GM20000 (cell line): ENCODE measurements at regions not wholly inside any gene's neighbourhood (a gene's known extent, or its start where the extent isn't known, plus 50 kb on each side); places are given as distances from the start of the nearest gene placed in this dataset.
"Not testable (repeated sequence)": the region's sequence is repeated elsewhere in the genome, so short reads cannot be mapped to it uniquely, and the experiment has no call there.

ENCODE experiments used
- DNase-seq: peaks from one replicate; pipeline ENCODE4 v3.0.0; 2012; ENCODE audit warnings: low spot score
- CTCF ChIP-seq: IDR thresholded peaks from 2 replicates; pipeline ENCODE4 v1.5.1; 2012; ENCODE audit warnings: mild to moderate bottlenecking, control low read depth; ENCODE audit errors: extremely low read depth, missing control alignments

DNA sequence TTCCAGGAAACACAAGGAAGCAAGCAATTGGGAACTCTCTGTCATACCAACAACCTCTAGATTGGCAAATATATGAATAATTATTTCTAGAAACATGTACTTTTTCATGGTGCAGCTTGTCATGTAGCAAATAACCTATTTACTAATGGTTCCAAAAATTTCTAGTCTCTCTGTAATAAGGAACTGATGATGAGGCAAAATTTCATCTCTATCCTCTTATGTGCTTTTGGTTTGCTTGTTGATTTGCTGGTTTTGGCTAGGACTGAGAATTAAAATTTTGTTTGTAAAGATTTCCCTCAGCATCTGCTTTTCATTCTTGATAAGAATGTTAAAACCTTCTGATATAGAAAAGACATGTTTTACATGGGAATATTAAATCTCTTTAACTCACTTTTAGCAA is 123.2 kb upstream of the UFM1 start:
- TF ChIP-seq CTCF: no peak

GRCh38 chr13:38223089-38223488 is 126.6 kb upstream of the UFM1 start:
- DNase-seq: no peak
- TF ChIP-seq CTCF: no peak

More for the DNA sequence above, 123.2 kb upstream of the UFM1 start:
- no peak for DNase-seq

DNA sequence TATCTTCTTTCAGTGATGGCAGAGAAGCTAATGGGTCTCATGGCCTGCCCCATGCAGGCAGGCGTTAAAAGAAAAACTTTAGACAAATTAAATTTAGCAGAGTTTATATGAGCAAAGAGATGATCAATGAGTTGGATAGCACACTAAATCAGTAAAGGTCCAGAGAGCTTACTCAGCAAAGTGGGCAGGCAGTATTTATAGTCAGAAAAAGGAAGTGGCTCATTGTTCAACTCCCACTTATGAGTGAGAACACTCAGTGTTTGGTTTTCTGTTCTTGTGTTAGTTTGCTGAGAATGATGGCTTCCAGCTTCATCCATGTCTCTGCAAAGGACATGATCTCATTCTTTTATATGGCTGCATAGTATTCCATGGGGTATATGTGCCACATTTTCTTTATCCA is 128.5 kb upstream of the UFM1 start:
- not testable (repeated sequence) for DNase-seq

GRCh38 chr13:38216181-38216580 is 133.5 kb upstream of the UFM1 start:
- TF ChIP-seq CTCF: no peak
- no peak for DNase-seq

DNA sequence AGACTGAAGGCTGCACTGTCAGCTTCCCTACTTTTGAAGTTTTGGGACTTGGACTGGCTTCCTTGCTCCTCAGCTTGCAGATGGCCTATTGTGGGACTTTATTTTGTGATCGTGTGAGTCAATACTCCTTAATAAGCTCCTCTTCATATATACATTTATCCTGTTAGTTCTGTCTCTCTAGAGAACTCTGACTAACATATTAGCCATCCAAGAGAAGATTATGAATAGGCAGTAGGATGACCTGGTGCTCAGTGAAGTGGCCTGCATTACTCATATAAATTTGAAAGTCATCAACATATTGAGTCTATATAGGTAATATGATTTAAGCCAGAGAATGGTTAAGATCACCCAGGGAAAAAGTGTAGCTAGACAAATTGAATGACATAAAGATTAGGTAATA is 136.3 kb upstream of the UFM1 start:
- DNase-seq: no peak
- no peak for TF ChIP-seq CTCF

DNA sequence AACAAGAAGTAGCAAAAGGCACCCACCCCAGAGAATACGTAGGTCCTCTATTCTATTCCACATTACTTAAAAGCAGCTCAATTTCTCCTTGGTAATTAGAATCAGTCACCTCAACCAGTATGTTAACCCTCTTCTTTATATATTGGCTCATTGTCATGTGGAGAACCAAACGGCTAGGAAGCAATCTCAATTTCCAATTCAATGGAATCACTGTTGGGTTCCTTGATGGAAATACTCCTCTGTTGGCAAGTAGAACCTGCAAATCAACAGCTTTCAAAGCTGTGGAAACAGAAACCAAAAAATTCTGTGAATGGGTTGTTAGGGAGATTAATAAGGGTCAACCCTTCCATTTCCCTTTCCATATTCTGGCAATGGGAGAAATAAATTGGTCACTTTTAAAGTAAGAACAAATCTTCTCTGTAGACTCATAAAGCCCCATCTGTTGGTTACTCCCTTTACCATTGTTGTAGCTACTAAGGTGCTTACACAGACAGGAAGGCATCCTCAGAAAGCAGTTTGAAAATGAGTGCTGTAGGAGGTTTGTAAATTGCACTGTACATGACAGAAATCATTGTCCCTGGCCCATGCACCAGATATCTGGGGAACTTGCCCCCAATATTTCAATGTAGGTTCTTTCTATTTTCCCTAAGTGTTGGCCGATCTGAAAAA is 138.6 kb upstream of the UFM1 start:
- TF ChIP-seq CTCF: no peak

GRCh38 chr13:38204556-38204955 is 145.1 kb upstream of the UFM1 start:
- DNase-seq: no peak
- TF ChIP-seq CTCF: no peak

More for the DNA sequence above, 138.6 kb upstream of the UFM1 start:
- DNase-seq: no peak

DNA sequence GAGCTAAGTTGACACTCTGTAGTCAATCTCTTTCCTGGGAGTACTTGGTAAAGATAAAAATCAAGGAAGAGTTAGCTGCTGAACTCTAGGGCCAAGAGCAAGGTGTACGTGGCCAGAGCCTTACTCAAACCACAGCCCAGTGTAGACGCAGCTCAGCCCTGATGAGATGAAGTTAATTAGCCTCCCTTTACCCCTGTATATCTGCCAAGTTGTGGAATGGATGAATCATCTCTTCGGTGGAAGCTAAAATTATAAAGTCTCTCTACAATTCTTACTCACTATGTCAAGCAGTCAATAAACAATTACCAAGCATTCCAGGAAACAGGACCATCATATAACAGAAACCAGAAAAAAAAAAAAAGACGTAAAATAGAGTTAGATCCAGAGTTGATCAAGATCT is 146.9 kb upstream of the UFM1 start:
- DNase-seq: no peak
- TF ChIP-seq CTCF: no peak
